ENCODE measurements at regions not wholly inside any gene's neighbourhood (a gene's known extent, or its start where the extent isn't known, plus 50 kb on each side); places are given as distances from the start of the nearest gene placed in this dataset.
"Not testable (repeated sequence)": the region's sequence is repeated elsewhere in the genome, so short reads cannot be mapped to it uniquely, and the experiment has no call there.

GRCh38 chr17:20825539-20825938 lies 217.3 kb downstream of the USP22 start:
- Histone ChIP-seq H3K9me3 (peaks cover 0 to 14% (median 3%) of the 10 kb centered on the region in 4 donors), H3K36me3 (no peaks in the 10 kb centered on the region), H3K27me3 (peaks cover 0 to 9% (median 0%) of the 10 kb centered on the region in 3 donors), H3K4me1 (no peaks in the 10 kb centered on the region), H3K4me3 (no peak overlapping the region), H3K27ac (no peak overlapping the region)
- TF ChIP-seq, protein P1, sequence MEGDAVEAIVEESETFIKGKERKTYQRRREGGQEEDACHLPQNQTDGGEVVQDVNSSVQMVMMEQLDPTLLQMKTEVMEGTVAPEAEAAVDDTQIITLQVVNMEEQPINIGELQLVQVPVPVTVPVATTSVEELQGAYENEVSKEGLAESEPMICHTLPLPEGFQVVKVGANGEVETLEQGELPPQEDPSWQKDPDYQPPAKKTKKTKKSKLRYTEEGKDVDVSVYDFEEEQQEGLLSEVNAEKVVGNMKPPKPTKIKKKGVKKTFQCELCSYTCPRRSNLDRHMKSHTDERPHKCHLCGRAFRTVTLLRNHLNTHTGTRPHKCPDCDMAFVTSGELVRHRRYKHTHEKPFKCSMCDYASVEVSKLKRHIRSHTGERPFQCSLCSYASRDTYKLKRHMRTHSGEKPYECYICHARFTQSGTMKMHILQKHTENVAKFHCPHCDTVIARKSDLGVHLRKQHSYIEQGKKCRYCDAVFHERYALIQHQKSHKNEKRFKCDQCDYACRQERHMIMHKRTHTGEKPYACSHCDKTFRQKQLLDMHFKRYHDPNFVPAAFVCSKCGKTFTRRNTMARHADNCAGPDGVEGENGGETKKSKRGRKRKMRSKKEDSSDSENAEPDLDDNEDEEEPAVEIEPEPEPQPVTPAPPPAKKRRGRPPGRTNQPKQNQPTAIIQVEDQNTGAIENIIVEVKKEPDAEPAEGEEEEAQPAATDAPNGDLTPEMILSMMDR (IDR thresholded peaks at IDR 0.05): no peak
- TF ChIP-seq POLR2AphosphoS5 (IDR thresholded peaks at IDR 0.05): no peak
- no peak for TF ChIP-seq POLR2A (IDR thresholded peaks at IDR 0.05)
- no peak for TF ChIP-seq EP300 (IDR thresholded peaks at IDR 0.05)
- intact Hi-C loops (cut with DNase I; ENCODE audit: low total_unique reads): no loop called here
- WGBS, 5 donors: 79 to 86% (median 82%) methylated on average over 9 of the region's 9 CpGs
- DNase-seq: no peak

DNA sequence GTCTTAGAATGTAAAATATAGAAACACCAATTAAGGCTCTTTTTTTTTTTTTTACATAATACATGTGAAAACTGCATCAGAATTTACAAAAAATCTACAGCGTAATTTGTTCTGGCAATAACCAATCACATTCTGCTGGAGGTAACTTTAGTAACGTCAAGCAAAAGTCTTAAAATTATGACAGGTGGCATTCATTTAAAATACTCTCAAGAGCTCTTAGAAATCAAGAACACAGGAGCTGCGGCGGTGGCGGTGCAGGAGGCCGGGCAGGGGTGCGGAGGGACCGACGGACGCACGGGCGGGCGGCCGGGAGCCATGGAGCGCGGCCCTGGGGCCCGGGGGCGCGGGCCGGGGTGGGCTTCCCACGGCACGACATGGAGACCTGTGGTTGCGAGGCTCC lies 202.4 kb downstream of the USP22 start:
- H3K4me3 ChIP-seq: peak overlapping the region in 1 of 4 donors; percentile 24
- WGBS, 5 donors: 14 to 22% (median 16%) methylated on average over 10 to 16 of the region's 23 CpGs
- intact Hi-C loops (cut with DNase I; ENCODE audit: low total_unique reads): not testable (repeated sequence)

GRCh38 chr17:20840987-20841865 lies 201.6 kb downstream of the USP22 start:
- Histone ChIP-seq H3K4me1 (peaks cover 0 to 25% (median 3%) of the 10 kb centered on the region in 4 donors), H3K27me3 (peaks cover 0 to 62% (median 42%) of the 10 kb centered on the region in 3 donors), H3K4me3 (peak overlapping the region in 1 of 4 donors; percentile 24)
- H3K9me3 ChIP-seq; H3K36me3 ChIP-seq; H3K27ac ChIP-seq; DNase-seq; intact Hi-C loops (cut with DNase I; ENCODE audit: low total_unique reads): not testable (repeated sequence)
- whole genome bisulfite sequencing, 5 donors: 28 to 67% (median 40%) methylated on average over 17 to 62 of the region's 62 CpGs

More for the DNA sequence above, 202.4 kb downstream of the USP22 start:
- not testable (repeated sequence) for H3K27ac ChIP-seq, DNase-seq, H3K9me3 ChIP-seq, H3K36me3 ChIP-seq
- Histone ChIP-seq H3K27me3 (peaks cover 0 to 59% (median 42%) of the 10 kb centered on the region in 3 donors), H3K4me1 (peaks cover 0 to 25% (median 3%) of the 10 kb centered on the region in 4 donors)

DNA sequence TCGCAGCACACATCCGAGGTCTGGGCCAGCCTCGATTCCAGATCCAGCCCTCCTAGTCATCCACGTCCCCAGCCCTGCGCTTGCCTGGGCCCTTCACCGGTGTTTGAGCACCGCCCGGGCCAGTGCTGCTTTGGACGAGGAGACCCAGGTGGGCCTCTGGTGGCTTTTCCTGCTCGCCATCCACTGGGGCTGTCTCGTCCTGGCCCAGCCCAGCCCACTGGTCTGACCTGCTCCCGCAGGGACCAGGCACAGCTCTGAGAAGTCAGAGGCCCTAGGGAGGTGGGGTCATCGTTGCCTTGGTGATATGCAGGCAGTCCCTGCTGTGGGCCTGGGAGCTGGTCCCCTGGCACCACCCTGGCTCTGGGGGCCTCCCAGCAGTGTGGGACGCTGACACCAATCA lies 200.8 kb downstream of the USP22 start:
- H3K4me3 ChIP-seq; H3K9me3 ChIP-seq; DNase-seq; intact Hi-C loops (cut with DNase I; ENCODE audit: low total_unique reads); H3K36me3 ChIP-seq; H3K27ac ChIP-seq: not testable (repeated sequence)
- H3K27me3 ChIP-seq: peaks cover 0 to 59% (median 42%) of the 10 kb centered on the region in 3 donors
- WGBS, 5 donors: 78 to 84% (median 82%) methylated on average over 8 to 13 of the region's 14 CpGs; no CpG with 5 or more reads in 1 of the 5 donors
- peaks cover 0 to 25% (median 3%) of the 10 kb centered on the region in 4 donors for H3K4me1 ChIP-seq

GRCh38 chr17:20843261-20843660 lies 199.6 kb downstream of the USP22 start:
- DNase-seq; H3K27ac ChIP-seq; H3K9me3 ChIP-seq; H3K36me3 ChIP-seq; intact Hi-C loops (cut with DNase I; ENCODE audit: low total_unique reads): not testable (repeated sequence)
- H3K27me3 ChIP-seq: peaks cover 0 to 57% (median 42%) of the 10 kb centered on the region in 3 donors
- WGBS, 5 donors: 28 to 52% (median 36%) methylated on average over 8 to 19 of the region's 19 CpGs
- peak overlapping the region in 3 of 4 donors; percentile 9 to 41 (median 32) for H3K4me3 ChIP-seq
- H3K4me1 ChIP-seq: peaks cover 0 to 25% (median 3%) of the 10 kb centered on the region in 4 donors

DNA sequence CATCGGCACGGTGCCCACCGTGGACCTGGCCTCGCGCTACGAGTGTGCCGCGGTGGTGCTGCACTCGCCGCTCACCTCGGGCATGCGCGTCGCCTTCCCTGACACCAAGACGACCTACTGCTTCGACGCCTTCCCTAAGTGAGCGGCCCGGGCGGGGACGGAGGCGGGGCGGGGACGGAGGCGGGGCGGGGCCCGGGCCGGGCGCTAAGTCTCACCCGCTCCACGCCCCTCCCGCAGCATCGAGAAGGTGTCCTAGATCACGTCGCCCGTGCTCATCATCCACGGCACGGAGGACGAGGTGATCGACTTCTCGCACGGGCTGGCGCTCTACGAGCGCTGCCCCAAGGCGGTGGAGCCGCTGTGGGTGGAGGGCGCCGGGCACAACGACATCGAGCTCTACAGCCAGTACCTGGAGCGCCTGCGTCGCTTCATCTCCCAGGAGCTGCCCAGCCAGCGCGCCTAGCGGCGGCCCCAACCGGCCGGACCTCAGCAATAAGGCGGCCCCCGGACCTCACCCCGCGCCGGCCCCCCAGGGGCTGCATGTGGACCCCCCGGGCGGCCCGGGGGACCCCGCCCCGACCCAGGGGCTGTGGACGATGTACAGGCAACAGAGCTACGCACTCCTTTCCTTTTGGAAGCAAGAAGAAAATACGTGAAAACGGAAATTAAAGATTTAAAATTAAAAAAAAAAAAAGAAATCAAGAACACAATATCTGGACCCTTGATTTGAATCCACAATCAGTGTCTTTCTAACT lies 198.8 kb downstream of the USP22 start:
- H3K4me3 ChIP-seq: peak overlapping the region; percentile 9 to 41 (median 28)
- H3K27ac ChIP-seq; H3K36me3 ChIP-seq; H3K9me3 ChIP-seq; intact Hi-C loops (cut with DNase I; ENCODE audit: low total_unique reads): not testable (repeated sequence)
- peaks cover 0 to 25% (median 3%) of the 10 kb centered on the region in 4 donors for H3K4me1 ChIP-seq
- peak in 1 of 2 donors; percentile 52 for DNase-seq
- peaks cover 0 to 57% (median 42%) of the 10 kb centered on the region in 3 donors for H3K27me3 ChIP-seq
- 2 to 7% (median 3%) methylated on average over 12 to 60 of the region's 74 CpGs for WGBS, 5 donors

Data from stomach (tissue), 8 donors.